Germinal center (tissue), 1 donor: ENCODE measurements at regions not wholly inside any gene's neighbourhood (a gene's known extent, or its start where the extent isn't known, plus 50 kb on each side); places are given as distances from the start of the nearest gene placed in this dataset.
"Not testable (repeated sequence)": the region's sequence is repeated elsewhere in the genome, so short reads cannot be mapped to it uniquely, and the experiment has no call there.

ENCODE experiments used
- DNase-seq: peaks from one replicate; pipeline ENCODE4 v3.0.0; 2012; ENCODE audit warnings: mixed read lengths, low spot score

GRCh38 chr17:20771104-20771503, 191.6 kb downstream of the CDRT15L2 start:
- no peak for DNase-seq

- DNase-seq, result no peak
Measured at GRCh38 chr17:20774472-20775135, 195.1 kb downstream of the CDRT15L2 start.

- DNase-seq, result no peak
Measured at GRCh38 chr17:20775331-20775730, 195.8 kb downstream of the CDRT15L2 start.

GRCh38 chr17:20779521-20779920, 200.0 kb downstream of the CDRT15L2 start:
- DNase-seq, result no peak

- DNase-seq, result no peak
Measured at GRCh38 chr17:20781260-20781659, 201.7 kb downstream of the CDRT15L2 start.

GRCh38 chr17:20781869-20782268, 202.3 kb downstream of the CDRT15L2 start:
- DNase-seq, result not testable (repeated sequence)

GRCh38 chr17:20783091-20783490, 203.6 kb downstream of the CDRT15L2 start:
- DNase-seq, result no peak

GRCh38 chr17:20784100-20784665, 204.7 kb downstream of the CDRT15L2 start:
- DNase-seq, result no peak

- no peak for DNase-seq
Measured at GRCh38 chr17:20787281-20787680, 207.8 kb downstream of the CDRT15L2 start.

- DNase-seq, result no peak
Measured at GRCh38 chr17:20791626-20792025, 212.1 kb downstream of the CDRT15L2 start.

- not testable (repeated sequence) for DNase-seq
Measured at GRCh38 chr17:20794532-20794931, 215.0 kb downstream of the CDRT15L2 start.

- DNase-seq, result no peak
Measured at GRCh38 chr17:20797292-20797691, 217.8 kb downstream of the CDRT15L2 start.

- DNase-seq, result no peak
Measured at GRCh38 chr17:20800146-20800545, 220.6 kb downstream of the CDRT15L2 start.

GRCh38 chr17:20805751-20806150, 226.2 kb downstream of the CDRT15L2 start:
- no peak for DNase-seq

- DNase-seq, result not testable (repeated sequence)
Measured at GRCh38 chr17:20807566-20807965, 228.0 kb downstream of the CDRT15L2 start.

- DNase-seq, result not testable (repeated sequence)
Measured at GRCh38 chr17:20815410-20815809, 227.4 kb downstream of the USP22 start.

- DNase-seq, result no peak
Measured at GRCh38 chr17:20823905-20824304, 218.9 kb downstream of the USP22 start.

- no peak for DNase-seq
Measured at GRCh38 chr17:20825539-20825938, 217.3 kb downstream of the USP22 start.

GRCh38 chr17:20840453-20840852, 202.4 kb downstream of the USP22 start:
- DNase-seq, result not testable (repeated sequence)

GRCh38 chr17:20840987-20841865, 201.6 kb downstream of the USP22 start:
- not testable (repeated sequence) for DNase-seq

- DNase-seq, result not testable (repeated sequence)
Measured at GRCh38 chr17:20842012-20842411, 200.8 kb downstream of the USP22 start.

- not testable (repeated sequence) for DNase-seq
Measured at GRCh38 chr17:20843261-20843660, 199.6 kb downstream of the USP22 start.
